ENCODE measurements at regions not wholly inside any gene's neighbourhood (a gene's known extent, or its start where the extent isn't known, plus 50 kb on each side); places are given as distances from the start of the nearest gene placed in this dataset.
"Not testable (repeated sequence)": the region's sequence is repeated elsewhere in the genome, so short reads cannot be mapped to it uniquely, and the experiment has no call there.

DNA sequence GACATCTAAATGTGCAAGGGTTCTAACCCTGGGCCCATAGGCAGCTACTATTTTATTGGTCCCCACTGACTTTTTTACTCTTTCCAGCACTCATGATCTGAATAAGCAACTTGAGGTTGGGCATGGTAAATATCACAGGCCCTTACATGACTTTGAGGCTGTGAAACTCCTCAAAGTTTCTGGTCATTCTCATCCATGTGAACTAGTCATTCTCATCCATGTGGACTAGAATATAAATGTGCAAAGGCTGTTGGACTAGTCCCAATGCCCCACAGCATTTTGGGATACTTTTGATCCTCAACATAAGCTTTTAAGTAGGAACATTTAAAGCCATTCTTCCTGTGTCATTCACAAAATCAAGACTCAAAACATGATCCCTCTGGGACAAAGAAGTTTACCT is 290.7 kb upstream of the PPARGC1A start:
- TF ChIP-seq, protein P1, sequence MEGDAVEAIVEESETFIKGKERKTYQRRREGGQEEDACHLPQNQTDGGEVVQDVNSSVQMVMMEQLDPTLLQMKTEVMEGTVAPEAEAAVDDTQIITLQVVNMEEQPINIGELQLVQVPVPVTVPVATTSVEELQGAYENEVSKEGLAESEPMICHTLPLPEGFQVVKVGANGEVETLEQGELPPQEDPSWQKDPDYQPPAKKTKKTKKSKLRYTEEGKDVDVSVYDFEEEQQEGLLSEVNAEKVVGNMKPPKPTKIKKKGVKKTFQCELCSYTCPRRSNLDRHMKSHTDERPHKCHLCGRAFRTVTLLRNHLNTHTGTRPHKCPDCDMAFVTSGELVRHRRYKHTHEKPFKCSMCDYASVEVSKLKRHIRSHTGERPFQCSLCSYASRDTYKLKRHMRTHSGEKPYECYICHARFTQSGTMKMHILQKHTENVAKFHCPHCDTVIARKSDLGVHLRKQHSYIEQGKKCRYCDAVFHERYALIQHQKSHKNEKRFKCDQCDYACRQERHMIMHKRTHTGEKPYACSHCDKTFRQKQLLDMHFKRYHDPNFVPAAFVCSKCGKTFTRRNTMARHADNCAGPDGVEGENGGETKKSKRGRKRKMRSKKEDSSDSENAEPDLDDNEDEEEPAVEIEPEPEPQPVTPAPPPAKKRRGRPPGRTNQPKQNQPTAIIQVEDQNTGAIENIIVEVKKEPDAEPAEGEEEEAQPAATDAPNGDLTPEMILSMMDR (IDR thresholded peaks at IDR 0.05), result no peak
- no peaks in the 10 kb centered on the region for H3K27me3 ChIP-seq
- no peaks in the 10 kb centered on the region for H3K4me1 ChIP-seq
- DNase-seq, result no peak
- no peaks in the 10 kb centered on the region for H3K36me3 ChIP-seq
- no peak overlapping the region for H3K27ac ChIP-seq
- H3K4me3 ChIP-seq, result no peak overlapping the region
- ATAC-seq, result no peak
- intact Hi-C loops (cut with DNase I), result no loop called here
- no peaks in the 10 kb centered on the region for H3K9me3 ChIP-seq

DNA sequence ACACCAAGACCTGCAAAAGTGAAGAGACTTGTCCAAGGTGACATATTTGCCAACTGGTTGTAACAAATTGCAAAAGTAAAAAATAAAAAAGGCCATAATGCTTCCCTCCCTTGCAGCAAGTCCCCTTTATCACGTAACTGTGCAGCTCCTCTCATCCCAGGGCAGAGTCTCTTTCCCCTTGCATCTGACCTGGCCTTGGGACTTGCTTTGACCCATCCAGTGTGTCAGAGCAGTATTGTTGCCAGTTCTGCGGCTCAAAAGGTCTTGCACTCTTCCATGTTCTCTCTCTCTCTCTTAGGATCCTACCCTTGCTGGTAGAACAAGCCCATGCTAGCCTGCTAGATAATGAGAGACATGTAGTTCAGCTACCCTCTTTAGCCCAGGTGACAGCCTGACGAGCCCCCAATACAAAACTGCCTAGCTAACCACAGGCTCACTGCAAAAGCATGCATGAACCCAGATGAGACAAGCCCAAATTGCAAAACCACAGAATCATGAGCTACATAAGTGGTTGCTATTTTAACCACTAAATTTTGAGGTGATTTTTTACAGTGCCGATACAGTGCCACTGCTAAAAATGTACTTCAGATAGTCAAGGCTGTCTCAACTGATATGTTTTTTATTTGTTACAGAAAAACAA is 289.5 kb upstream of the PPARGC1A start:
- Histone ChIP-seq H3K27ac (no peak overlapping the region), H3K4me1 (no peaks in the 10 kb centered on the region), H3K27me3 (no peaks in the 10 kb centered on the region), H3K9me3 (no peaks in the 10 kb centered on the region), H3K4me3 (no peak overlapping the region), H3K36me3 (no peaks in the 10 kb centered on the region)
- DNase-seq, result no peak
- intact Hi-C loops (cut with DNase I), result loop anchor here in 1 of 10 donors (10.0 kb wide), 1 partner anchor 235 kb away; no protein-coding TSS in a partner anchor
- WGBS, 2 donors, result 72 to 75% methylated on average over 4 of the region's 4 CpGs
- TF ChIP-seq, protein P1 (IDR thresholded peaks at IDR 0.05), result no peak
- no peak for ATAC-seq

GRCh38 chr4:24177443-24177842 is 287.6 kb upstream of the PPARGC1A start:
- not testable (repeated sequence) for H3K27me3 ChIP-seq, ATAC-seq, H3K36me3 ChIP-seq, H3K27ac ChIP-seq, DNase-seq, H3K4me3 ChIP-seq, H3K4me1 ChIP-seq, H3K9me3 ChIP-seq
- intact Hi-C loops (cut with DNase I), result loop anchor here in 1 of 10 donors (10.0 kb wide), 1 partner anchor 237 kb away; no protein-coding TSS in a partner anchor
- 83 to 84% methylated on average over 2 of the region's 2 CpGs for WGBS, 2 donors

DNA sequence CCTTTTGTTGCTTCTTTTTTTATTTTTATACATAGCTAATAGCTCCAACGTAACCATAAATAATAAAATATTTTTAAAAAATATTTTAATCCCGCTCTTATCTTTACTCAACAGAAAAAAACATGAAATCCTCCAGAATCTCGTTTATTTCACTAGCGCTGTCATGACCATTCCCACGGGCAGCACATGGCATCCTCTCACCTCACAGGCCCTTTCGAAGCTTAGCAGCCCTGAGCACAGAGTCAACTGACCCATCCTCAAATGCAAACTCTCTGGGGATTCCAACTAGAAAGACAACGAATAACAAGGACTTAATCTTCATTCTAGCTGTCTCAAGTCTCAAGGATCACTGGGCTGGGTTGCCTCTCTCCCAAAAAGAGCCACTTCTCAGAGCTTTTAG is 285.9 kb upstream of the PPARGC1A start:
- intact Hi-C loops (cut with DNase I), result loop anchor here in 1 of 10 donors (10.0 kb wide), 1 partner anchor 239 kb away; no protein-coding TSS in a partner anchor
- H3K27me3 ChIP-seq, result no peaks in the 10 kb centered on the region
- ATAC-seq, result no peak
- H3K27ac ChIP-seq, result no peak overlapping the region
- TF ChIP-seq, protein P1 (IDR thresholded peaks at IDR 0.05), result no peak
- no peak overlapping the region for H3K4me3 ChIP-seq
- 82 to 88% methylated on average over 7 of the region's 7 CpGs for WGBS, 2 donors
- no peaks in the 10 kb centered on the region for H3K36me3 ChIP-seq
- no peaks in the 10 kb centered on the region for H3K9me3 ChIP-seq
- DNase-seq, result no peak
- no peaks in the 10 kb centered on the region for H3K4me1 ChIP-seq

- TF ChIP-seq, protein P1 (IDR thresholded peaks at IDR 0.05), result no peak
- Histone ChIP-seq H3K27ac (no peak overlapping the region), H3K4me1 (no peaks in the 10 kb centered on the region), H3K9me3 (no peaks in the 10 kb centered on the region), H3K27me3 (no peaks in the 10 kb centered on the region), H3K36me3 (no peaks in the 10 kb centered on the region), H3K4me3 (no peak overlapping the region)
- intact Hi-C loops (cut with DNase I), result loop anchor here in 1 of 10 donors (10.0 kb wide), 1 partner anchor 240 kb away; no protein-coding TSS in a partner anchor
- WGBS, 2 donors, result 33 to 34% methylated on average over 4 of the region's 4 CpGs
- DNase-seq, result no peak
- no peak for ATAC-seq
Observed at GRCh38 chr4:24174602-24175001, 284.8 kb upstream of the PPARGC1A start.
